ENCODE measurements at regions not wholly inside any gene's neighbourhood (a gene's known extent, or its start where the extent isn't known, plus 50 kb on each side); places are given as distances from the start of the nearest gene placed in this dataset.

- Mint-ChIP-seq H3K27me3 (ENCODE audit: low read depth in 3 of 3) (no peaks in the 10 kb centered on the region), H3K4me1 (no peaks in the 10 kb centered on the region), H3K36me3 (no peaks in the 10 kb centered on the region), H3K4me3 (no peak overlapping the region), H3K9me3 (peaks cover 0 to 5% (median 0%) of the 10 kb centered on the region in 7 donors), H3K27ac (no peak overlapping the region)
- H3K4me2 ChIP-seq (replicated peaks; ENCODE audit: extremely low read depth, low read length, poor library complexity, severe bottlenecking) = no peak overlapping the region
- no peaks in the 10 kb centered on the region for H3K36me3 ChIP-seq (replicated peaks in 1 of 2; ENCODE audit: control insufficient read depth in 1 of 2, insufficient read depth in 2 of 2, low read length in 2 of 2)
- no peak overlapping the region for H3K27ac ChIP-seq (ENCODE audit: low read depth in 1 of 2, low read length in 2 of 2)
- no peaks in the 10 kb centered on the region for H3K27me3 ChIP-seq (ENCODE audit: control insufficient read depth in 2 of 2, insufficient read depth in 2 of 2, low read length in 2 of 2)
- DNase-seq = no peak
- no peak overlapping the region for H2AFZ ChIP-seq (ENCODE audit: insufficient read depth, low read depth, low read length, poor library complexity, severe bottlenecking)
- H3K4me1 ChIP-seq (ENCODE audit: control insufficient read depth in 1 of 2, insufficient read depth in 2 of 2, low read length in 2 of 2) = no peaks in the 10 kb centered on the region
- H3K9me3 ChIP-seq (replicated peaks in 1 of 2; ENCODE audit: control insufficient read depth in 1 of 2, insufficient read depth in 1 of 2, low read length in 2 of 2) = no peaks in the 10 kb centered on the region
- WGBS (ENCODE audit: insufficient coverage) = 80% methylated on average over 2 of the region's 3 CpGs
- no peaks in the 10 kb centered on the region for H4K20me1 ChIP-seq (ENCODE audit: insufficient read depth, low read length)
- TF ChIP-seq CTCF (IDR thresholded peaks at IDR 0.05) = no peak
- no peak overlapping the region for H3K9ac ChIP-seq (ENCODE audit: insufficient read depth, low read length, poor library complexity, severe bottlenecking)
- no peak overlapping the region for H3K4me3 ChIP-seq (replicated peaks in 1 of 3; ENCODE audit: low read depth in 2 of 3, low read length in 3 of 3)
- H3K79me2 ChIP-seq (ENCODE audit: insufficient read depth, low read length) = no peaks in the 10 kb centered on the region
- intact Hi-C loops (cut with micrococcal nuclease) = no loop called here
These were observed 475.4 kb upstream of the GHITM start for GRCh38 chr10:83663918-83664317.

- no peaks in the 10 kb centered on the region for H3K36me3 Mint-ChIP-seq
- no peaks in the 10 kb centered on the region for H3K27me3 ChIP-seq (ENCODE audit: control insufficient read depth in 2 of 2, insufficient read depth in 2 of 2, low read length in 2 of 2)
- TF ChIP-seq CTCF (IDR thresholded peaks at IDR 0.05) = no peak
- no peaks in the 10 kb centered on the region for H3K4me1 ChIP-seq (ENCODE audit: control insufficient read depth in 1 of 2, insufficient read depth in 2 of 2, low read length in 2 of 2)
- no peak overlapping the region for H3K4me3 ChIP-seq (replicated peaks in 1 of 3; ENCODE audit: low read depth in 2 of 3, low read length in 3 of 3)
- H4K20me1 ChIP-seq (ENCODE audit: insufficient read depth, low read length) = no peaks in the 10 kb centered on the region
- no peak overlapping the region for H3K4me2 ChIP-seq (replicated peaks; ENCODE audit: extremely low read depth, low read length, poor library complexity, severe bottlenecking)
- H3K27ac ChIP-seq (ENCODE audit: low read depth in 1 of 2, low read length in 2 of 2) = no peak overlapping the region
- H3K9ac ChIP-seq (ENCODE audit: insufficient read depth, low read length, poor library complexity, severe bottlenecking) = no peak overlapping the region
- WGBS (ENCODE audit: insufficient coverage) = 92% methylated on average over 3 of the region's 3 CpGs
- H3K4me1 Mint-ChIP-seq = no peaks in the 10 kb centered on the region
- no peaks in the 10 kb centered on the region for H3K36me3 ChIP-seq (replicated peaks in 1 of 2; ENCODE audit: control insufficient read depth in 1 of 2, insufficient read depth in 2 of 2, low read length in 2 of 2)
- no peaks in the 10 kb centered on the region for H3K9me3 ChIP-seq (replicated peaks in 1 of 2; ENCODE audit: control insufficient read depth in 1 of 2, insufficient read depth in 1 of 2, low read length in 2 of 2)
- H3K4me3 Mint-ChIP-seq = no peak overlapping the region
- H3K9me3 Mint-ChIP-seq = peaks cover 0 to 5% (median 0%) of the 10 kb centered on the region in 7 donors
- H3K27me3 Mint-ChIP-seq (ENCODE audit: low read depth in 3 of 3) = no peaks in the 10 kb centered on the region
- intact Hi-C loops (cut with micrococcal nuclease) = no loop called here
- no peak overlapping the region for H2AFZ ChIP-seq (ENCODE audit: insufficient read depth, low read depth, low read length, poor library complexity, severe bottlenecking)
- H3K79me2 ChIP-seq (ENCODE audit: insufficient read depth, low read length) = no peaks in the 10 kb centered on the region
- H3K27ac Mint-ChIP-seq = no peak overlapping the region
- no peak for DNase-seq
These were observed 472.5 kb upstream of the GHITM start for GRCh38 chr10:83666762-83667161.

All from CD14-positive monocyte (primary cell).